Stimulated activated CD4-positive, alpha-beta T cell treated with anti-CD3 and anti-CD28 coated beads, Interleukin-15, amount 100 ng/mL, for 48 hours (primary cell): ENCODE measurements at regions not wholly inside any gene's neighbourhood (a gene's known extent, or its start where the extent isn't known, plus 50 kb on each side); places are given as distances from the start of the nearest gene placed in this dataset.
"Not testable (repeated sequence)": the region's sequence is repeated elsewhere in the genome, so short reads cannot be mapped to it uniquely, and the experiment has no call there.

Source experiments
- DNase-seq, 2 donors: peaks; one replicate each; pipeline ENCODE4 v3.0.0-alpha.2; 2020; ENCODE audit warnings: low read depth in 2 of 2

- DNase-seq, result no peak
Measured at GRCh38 chr6:113694278-113695077, 162.7 kb upstream of the MARCKS start.

- DNase-seq, result no peak
Measured at GRCh38 chr6:113695516-113695915, 161.6 kb upstream of the MARCKS start.

GRCh38 chr6:113696960-113697359, 160.2 kb upstream of the MARCKS start:
- DNase-seq, result no peak

GRCh38 chr6:113697632-113698410, 159.3 kb upstream of the MARCKS start:
- DNase-seq, result no peak

GRCh38 chr6:113699239-113699638, 157.9 kb upstream of the MARCKS start:
- DNase-seq, result no peak

- DNase-seq, result no peak
Measured at GRCh38 chr6:113701552-113702254, 155.4 kb upstream of the MARCKS start.

GRCh38 chr6:113707194-113707593, 150.0 kb upstream of the MARCKS start:
- DNase-seq, result no peak

- no peak for DNase-seq
Measured at GRCh38 chr6:113709936-113710509, 147.1 kb upstream of the MARCKS start.

- DNase-seq, result no peak
Measured at GRCh38 chr6:113713665-113714064, 143.5 kb upstream of the MARCKS start.

- no peak for DNase-seq
Measured at GRCh38 chr6:113718588-113718987, 138.6 kb upstream of the MARCKS start.

- DNase-seq, result no peak
Measured at GRCh38 chr6:113719064-113719463, 138.1 kb upstream of the MARCKS start.

GRCh38 chr6:113719545-113719944, 137.6 kb upstream of the MARCKS start:
- DNase-seq, result no peak

- DNase-seq, result no peak
Measured at GRCh38 chr6:113723182-113723581, 134.0 kb upstream of the MARCKS start.

GRCh38 chr6:113724927-113725326, 132.2 kb upstream of the MARCKS start:
- not testable (repeated sequence) for DNase-seq

GRCh38 chr6:113731541-113731940, 125.6 kb upstream of the MARCKS start:
- no peak for DNase-seq

- no peak for DNase-seq
Measured at GRCh38 chr6:113732384-113732966, 124.7 kb upstream of the MARCKS start.

- DNase-seq, result no peak
Measured at GRCh38 chr6:113733381-113733780, 123.8 kb upstream of the MARCKS start.

GRCh38 chr6:113734982-113735381, 122.2 kb upstream of the MARCKS start:
- DNase-seq, result no peak

- no peak for DNase-seq
Measured at GRCh38 chr6:113735491-113735890, 121.7 kb upstream of the MARCKS start.

GRCh38 chr6:113736978-113737377, 120.2 kb upstream of the MARCKS start:
- no peak for DNase-seq

GRCh38 chr6:113739041-113739655, 118.0 kb upstream of the MARCKS start:
- DNase-seq, result no peak
